Thyroid gland (tissue), 4 donors: ENCODE measurements at regions not wholly inside any gene's neighbourhood (a gene's known extent, or its start where the extent isn't known, plus 50 kb on each side); places are given as distances from the start of the nearest gene placed in this dataset.

Source experiments
- DNase-seq, 2 donors: peaks; one replicate each; pipeline ENCODE4 v3.0.0-alpha.2; 2019
- H3K27ac ChIP-seq, 3 donors: fragments of 200-600 bp; sonication (generic); 1 replicate in 2 of 3; 2 replicates in 1 of 3; pipeline ENCODE4 v1.5.1; 2016 to 2019; ENCODE audit warnings: mild to moderate bottlenecking in 1 of 3, moderate library complexity in 1 of 3
- H3K27me3 ChIP-seq: fragments of 200-600 bp; sonication (generic); one replicate; pipeline ENCODE4 v1.5.1; 2019
- H3K36me3 ChIP-seq, 2 donors: fragments of 200-600 bp; sonication (generic); one replicate each; pipeline ENCODE4 v1.5.1; 2016 to 2019
- H3K4me1 ChIP-seq, 2 donors: fragments of 200-600 bp; sonication (generic); one replicate each; pipeline ENCODE4 v1.5.1; 2017 to 2019
- H3K4me3 ChIP-seq, 3 donors: fragments of 200-600 bp; sonication (generic); replicated peaks in 1 of 3; 1 replicate in 2 of 3; 2 replicates in 1 of 3; pipeline ENCODE4 v1.5.1; 2016; ENCODE audit warnings: mild to moderate bottlenecking in 1 of 3
- H3K9me3 ChIP-seq: fragments of 200-600 bp; sonication (generic); one replicate; pipeline ENCODE4 v1.5.1; 2017
- POLR2A ChIP-seq, 2 donors: fragments of 450-650 bp; IDR thresholded peaks; one replicate each; pipeline ENCODE4 v1.6.1; 2017; ENCODE audit warnings: antibody characterized with exemption in 2 of 2, mild to moderate bottlenecking in 2 of 2, moderate library complexity in 1 of 2
- WGBS, 2 donors: methylation state at CpG; one replicate each; pipeline ENCODE4 v1.1.5; 2017; 5-methylcytosine and 5-hydroxymethylcytosine counted together
- intact Hi-C: fragments of 100-400 bp; cut with DNase I; formaldehyde crosslinking; loops from one replicate; pipeline ENCODE4 v1.15.1; 2023
- TF ChIP-seq, protein P1 (sequence below), 6 experiments: fragments of 200-600 bp in 3 of 6; fragments of 450-650 bp in 3 of 6; sonication (generic) in 3 of 6; IDR thresholded peaks; one replicate each; pipeline ENCODE4 v1.5.1; 2016 to 2019; ENCODE audit warnings: antibody characterized with exemption in 6 of 6, mild to moderate bottlenecking in 2 of 6, inconsistent platforms in 1 of 6, moderate library complexity in 1 of 6

DNA sequence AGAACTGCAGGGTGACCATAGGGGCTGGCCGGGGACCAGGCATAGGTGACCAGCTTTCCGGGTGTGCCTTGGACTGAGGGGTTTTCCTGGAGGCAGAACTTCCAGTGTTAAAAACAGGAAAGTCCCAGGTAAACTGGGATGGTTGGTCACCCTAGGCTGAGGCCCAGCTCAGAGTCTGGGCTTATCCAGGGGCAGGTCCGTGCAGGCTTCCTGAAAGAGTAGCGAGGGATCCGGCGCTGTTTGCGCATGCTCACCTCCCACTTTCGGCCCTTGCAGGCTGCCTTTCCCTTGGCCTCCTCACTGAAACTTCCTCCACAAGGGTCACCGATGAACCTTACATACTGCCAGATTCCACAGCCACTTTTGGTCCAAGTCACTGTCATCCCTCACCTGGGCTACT, 119.8 kb upstream of the PLET1 start:
- H3K4me1 ChIP-seq, result no peaks in the 10 kb centered on the region
- no peaks in the 10 kb centered on the region for H3K36me3 ChIP-seq
- WGBS, 2 donors, result 89 to 93% methylated on average over 9 of the region's 9 CpGs
- intact Hi-C loops, result no loop called here
- DNase-seq, result no peak
- H3K4me3 ChIP-seq, result no peak overlapping the region
- TF ChIP-seq POLR2A (IDR thresholded peaks at IDR 0.05), result no peak
- TF ChIP-seq, protein P1, sequence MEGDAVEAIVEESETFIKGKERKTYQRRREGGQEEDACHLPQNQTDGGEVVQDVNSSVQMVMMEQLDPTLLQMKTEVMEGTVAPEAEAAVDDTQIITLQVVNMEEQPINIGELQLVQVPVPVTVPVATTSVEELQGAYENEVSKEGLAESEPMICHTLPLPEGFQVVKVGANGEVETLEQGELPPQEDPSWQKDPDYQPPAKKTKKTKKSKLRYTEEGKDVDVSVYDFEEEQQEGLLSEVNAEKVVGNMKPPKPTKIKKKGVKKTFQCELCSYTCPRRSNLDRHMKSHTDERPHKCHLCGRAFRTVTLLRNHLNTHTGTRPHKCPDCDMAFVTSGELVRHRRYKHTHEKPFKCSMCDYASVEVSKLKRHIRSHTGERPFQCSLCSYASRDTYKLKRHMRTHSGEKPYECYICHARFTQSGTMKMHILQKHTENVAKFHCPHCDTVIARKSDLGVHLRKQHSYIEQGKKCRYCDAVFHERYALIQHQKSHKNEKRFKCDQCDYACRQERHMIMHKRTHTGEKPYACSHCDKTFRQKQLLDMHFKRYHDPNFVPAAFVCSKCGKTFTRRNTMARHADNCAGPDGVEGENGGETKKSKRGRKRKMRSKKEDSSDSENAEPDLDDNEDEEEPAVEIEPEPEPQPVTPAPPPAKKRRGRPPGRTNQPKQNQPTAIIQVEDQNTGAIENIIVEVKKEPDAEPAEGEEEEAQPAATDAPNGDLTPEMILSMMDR (IDR thresholded peaks at IDR 0.05), result no peak
- H3K27ac ChIP-seq, result no peak overlapping the region
- no peaks in the 10 kb centered on the region for H3K9me3 ChIP-seq
- H3K27me3 ChIP-seq, result no peaks in the 10 kb centered on the region

GRCh38 chr11:112381578-112381977, 120.9 kb upstream of the PLET1 start:
- no peaks in the 10 kb centered on the region for H3K36me3 ChIP-seq
- intact Hi-C loops, result no loop called here
- no peaks in the 10 kb centered on the region for H3K27me3 ChIP-seq
- TF ChIP-seq, protein P1 (IDR thresholded peaks at IDR 0.05), result no peak
- TF ChIP-seq POLR2A (IDR thresholded peaks at IDR 0.05), result no peak
- H3K4me1 ChIP-seq, result no peaks in the 10 kb centered on the region
- 73 to 78% methylated on average over 5 of the region's 5 CpGs for WGBS, 2 donors
- no peak overlapping the region for H3K27ac ChIP-seq
- no peaks in the 10 kb centered on the region for H3K9me3 ChIP-seq
- no peak for DNase-seq
- no peak overlapping the region for H3K4me3 ChIP-seq

DNA sequence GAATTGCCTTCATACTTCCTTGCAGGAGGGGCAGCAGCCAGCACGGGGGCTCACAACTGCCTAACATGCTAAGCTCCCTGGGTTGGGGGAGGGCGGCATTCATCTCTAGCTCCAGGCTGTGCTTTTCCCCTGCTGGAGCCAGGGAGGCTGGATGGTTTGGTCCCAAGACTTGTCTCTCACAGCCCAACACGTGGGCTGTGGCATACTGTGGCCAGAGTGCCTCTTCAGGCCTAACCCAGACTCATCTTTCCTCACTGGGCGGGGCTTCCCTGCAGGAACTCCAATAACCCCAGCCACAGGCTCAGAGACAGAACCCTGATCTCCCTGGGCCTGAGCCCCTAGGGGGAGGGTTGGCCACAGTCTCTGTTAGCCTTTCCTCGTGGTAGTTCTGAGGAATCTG, 121.9 kb upstream of the PLET1 start:
- H3K36me3 ChIP-seq, result no peaks in the 10 kb centered on the region
- WGBS, 2 donors, result 50 to 76% methylated on average over 4 to 5 of the region's 5 CpGs
- no peaks in the 10 kb centered on the region for H3K4me1 ChIP-seq
- intact Hi-C loops, result no loop called here
- TF ChIP-seq, protein P1 (IDR thresholded peaks at IDR 0.05), result no peak
- TF ChIP-seq POLR2A (IDR thresholded peaks at IDR 0.05), result no peak
- no peaks in the 10 kb centered on the region for H3K27me3 ChIP-seq
- no peak overlapping the region for H3K27ac ChIP-seq
- no peaks in the 10 kb centered on the region for H3K9me3 ChIP-seq
- no peak overlapping the region for H3K4me3 ChIP-seq
- DNase-seq, result no peak

GRCh38 chr11:112388496-112388895, 127.8 kb upstream of the PLET1 start:
- H3K4me3 ChIP-seq, result no peak overlapping the region
- intact Hi-C loops, result no loop called here
- H3K27me3 ChIP-seq, result no peaks in the 10 kb centered on the region
- no peaks in the 10 kb centered on the region for H3K9me3 ChIP-seq
- H3K4me1 ChIP-seq, result no peaks in the 10 kb centered on the region
- DNase-seq, result no peak
- TF ChIP-seq, protein P1 (IDR thresholded peaks at IDR 0.05), result no peak
- TF ChIP-seq POLR2A (IDR thresholded peaks at IDR 0.05), result no peak
- H3K27ac ChIP-seq, result no peak overlapping the region
- no peaks in the 10 kb centered on the region for H3K36me3 ChIP-seq

DNA sequence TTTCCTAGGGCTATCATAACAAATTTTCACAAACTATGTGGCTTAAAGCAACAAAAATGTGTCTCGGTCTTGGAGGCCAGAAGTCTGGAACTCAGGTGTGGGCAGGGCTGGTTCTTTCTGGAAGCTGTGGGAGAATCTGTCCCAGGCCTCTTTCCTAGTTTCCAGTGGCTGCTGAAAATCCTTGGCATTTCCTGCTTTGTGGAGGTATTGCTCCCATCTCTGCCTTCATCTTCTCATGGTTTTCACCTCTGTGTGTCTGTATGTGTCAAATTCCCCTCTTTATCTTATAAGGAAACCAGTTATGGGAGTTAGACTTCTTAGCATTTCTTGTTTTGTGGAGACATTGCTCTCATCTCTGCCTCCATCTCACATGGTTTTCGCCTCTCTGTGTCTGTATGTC, 130.4 kb upstream of the PLET1 start:
- Histone ChIP-seq H3K27me3 (no peaks in the 10 kb centered on the region), H3K4me3 (no peak overlapping the region), H3K27ac (no peak overlapping the region), H3K9me3 (no peaks in the 10 kb centered on the region), H3K4me1 (no peaks in the 10 kb centered on the region), H3K36me3 (no peaks in the 10 kb centered on the region)
- intact Hi-C loops, result no loop called here
- TF ChIP-seq, protein P1 (IDR thresholded peaks at IDR 0.05), result no peak
- no peak for TF ChIP-seq POLR2A (IDR thresholded peaks at IDR 0.05)
- 17 to 26% methylated on average over 2 of the region's 2 CpGs for WGBS, 2 donors
- no peak for DNase-seq
